ENCODE measurements at regions not wholly inside any gene's neighbourhood (a gene's known extent, or its start where the extent isn't known, plus 50 kb on each side); places are given as distances from the start of the nearest gene placed in this dataset.

- ChIA-PET CTCF (no interaction called here), POLR2A (interaction anchor here (1.5 to 1.9 kb wide), 3 partner anchors 10 to 64 kb away, joined by 3 to 4 read pairs (median 4); partner anchors contain the start of gene ABL1)
- peak; percentile 71 for DNase-seq (ENCODE audit: extremely low spot score)
- TF ChIP-seq FOXM1 (IDR thresholded peaks at IDR 0.05; ENCODE audit: borderline replicate concordance) (peak; percentile 63; the same call in 1 of the 2 replicates), HDGF (IDR thresholded peaks at IDR 0.05; ENCODE audit: borderline replicate concordance) (no peak), CTBP1 (IDR thresholded peaks at IDR 0.05; ENCODE audit: borderline replicate concordance) (peak; percentile 73)
- TF ChIP-seq, protein P1, sequence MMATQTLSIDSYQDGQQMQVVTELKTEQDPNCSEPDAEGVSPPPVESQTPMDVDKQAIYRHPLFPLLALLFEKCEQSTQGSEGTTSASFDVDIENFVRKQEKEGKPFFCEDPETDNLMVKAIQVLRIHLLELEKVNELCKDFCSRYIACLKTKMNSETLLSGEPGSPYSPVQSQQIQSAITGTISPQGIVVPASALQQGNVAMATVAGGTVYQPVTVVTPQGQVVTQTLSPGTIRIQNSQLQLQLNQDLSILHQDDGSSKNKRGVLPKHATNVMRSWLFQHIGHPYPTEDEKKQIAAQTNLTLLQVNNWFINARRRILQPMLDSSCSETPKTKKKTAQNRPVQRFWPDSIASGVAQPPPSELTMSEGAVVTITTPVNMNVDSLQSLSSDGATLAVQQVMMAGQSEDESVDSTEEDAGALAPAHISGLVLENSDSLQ (IDR thresholded peaks at IDR 0.05): peak; percentile 89
These were observed 54.1 kb upstream of the ABL1 start for GRCh38 chr9:130780865-130781504.

- ChIA-PET POLR2A (interaction anchor here (1.7 kb wide), 1 partner anchor 53 kb away, joined by 4 read pairs; the partner anchor contains the start of gene ABL1), CTCF (no interaction called here)
- DNase-seq (ENCODE audit: extremely low spot score): no peak
- TF ChIP-seq, protein P1 (IDR thresholded peaks at IDR 0.05): no peak
- TF ChIP-seq CTBP1 (IDR thresholded peaks at IDR 0.05; ENCODE audit: borderline replicate concordance) (no peak), SUZ12 (IDR thresholded peaks at IDR 0.05) (no peak), SP1 (IDR thresholded peaks at IDR 0.05) (no peak), L3MBTL2 (conservative IDR thresholded peaks at IDR 0.05) (no peak), FOXA1 (IDR thresholded peaks at IDR 0.05) (no peak), NFRKB (IDR thresholded peaks at IDR 0.05) (no peak), TARDBP (IDR thresholded peaks at IDR 0.05) (no peak), ZNF384 (IDR thresholded peaks at IDR 0.05) (no peak), BHLHE40 (IDR thresholded peaks at IDR 0.05; ENCODE audit: borderline replicate concordance) (no peak)
These were observed 53.5 kb upstream of the ABL1 start for GRCh38 chr9:130781569-130781968.

- no peak for DNase-seq (ENCODE audit: extremely low spot score)
- POLR2A ChIA-PET: no interaction called here
- CTCF ChIA-PET: interaction anchor here (0.5 kb wide), 1 partner anchor 19 kb away, joined by 3 read pairs; no protein-coding TSS in a partner anchor
- TF ChIP-seq HDGF (IDR thresholded peaks at IDR 0.05; ENCODE audit: borderline replicate concordance) (no peak), ELF4 (IDR thresholded peaks at IDR 0.05) (no peak), LEF1 (IDR thresholded peaks at IDR 0.05; ENCODE audit: borderline replicate concordance) (no peak), FOXK2 (IDR thresholded peaks at IDR 0.05) (no peak), FOXA1 (IDR thresholded peaks at IDR 0.05) (no peak), CTBP1 (IDR thresholded peaks at IDR 0.05; ENCODE audit: borderline replicate concordance) (no peak), ZNF384 (IDR thresholded peaks at IDR 0.05) (no peak), L3MBTL2 (conservative IDR thresholded peaks at IDR 0.05) (no peak), FOXM1 (IDR thresholded peaks at IDR 0.05; ENCODE audit: borderline replicate concordance) (no peak), TARDBP (IDR thresholded peaks at IDR 0.05) (no peak), SUZ12 (IDR thresholded peaks at IDR 0.05) (no peak), SP1 (IDR thresholded peaks at IDR 0.05) (no peak), ARNT (IDR thresholded peaks at IDR 0.05) (no peak), BHLHE40 (IDR thresholded peaks at IDR 0.05; ENCODE audit: borderline replicate concordance) (no peak), NFRKB (IDR thresholded peaks at IDR 0.05) (no peak)
- TF ChIP-seq, protein P1 (IDR thresholded peaks at IDR 0.05): no peak
These were observed 52.0 kb upstream of the ABL1 start for GRCh38 chr9:130782886-130783530.

GRCh38 chr9:130785053-130785452 lies 50.0 kb upstream of the ABL1 start:
- POLR2A ChIA-PET: no interaction called here
- CTCF ChIA-PET: no interaction called here
- TF ChIP-seq ELF4 (IDR thresholded peaks at IDR 0.05) (no peak), NFRKB (IDR thresholded peaks at IDR 0.05) (no peak), FOXK2 (IDR thresholded peaks at IDR 0.05) (no peak), FOXM1 (IDR thresholded peaks at IDR 0.05; ENCODE audit: borderline replicate concordance) (no peak), SP1 (IDR thresholded peaks at IDR 0.05) (no peak), FOXA1 (IDR thresholded peaks at IDR 0.05) (no peak), TARDBP (IDR thresholded peaks at IDR 0.05) (no peak), ZNF384 (IDR thresholded peaks at IDR 0.05) (no peak), ARNT (IDR thresholded peaks at IDR 0.05) (no peak), BHLHE40 (IDR thresholded peaks at IDR 0.05; ENCODE audit: borderline replicate concordance) (no peak), SUZ12 (IDR thresholded peaks at IDR 0.05) (no peak), CTBP1 (IDR thresholded peaks at IDR 0.05; ENCODE audit: borderline replicate concordance) (no peak)
- TF ChIP-seq, protein P1 (IDR thresholded peaks at IDR 0.05): no peak
- DNase-seq (ENCODE audit: extremely low spot score): no peak

Data from HEK293T (cell line).